UCSD-AML1 (cell line): ENCODE measurements at regions not wholly inside any gene's neighbourhood (a gene's known extent, or its start where the extent isn't known, plus 50 kb on each side); places are given as distances from the start of the nearest gene placed in this dataset.
"Not testable (repeated sequence)": the region's sequence is repeated elsewhere in the genome, so short reads cannot be mapped to it uniquely, and the experiment has no call there.

Experiments used
- DNase-seq: peaks from one replicate; lab custom pipeline; 2025; ENCODE audit not compliant: unreplicated experiment; lab: John Stamatoyannopoulos, UW

GRCh38 chr5:24110004-24110615 lies 534.7 kb downstream of the CDH10 start:
- DNase-seq, result no peak

GRCh38 chr5:24112420-24112819 lies 532.4 kb downstream of the CDH10 start:
- no peak for DNase-seq

DNA sequence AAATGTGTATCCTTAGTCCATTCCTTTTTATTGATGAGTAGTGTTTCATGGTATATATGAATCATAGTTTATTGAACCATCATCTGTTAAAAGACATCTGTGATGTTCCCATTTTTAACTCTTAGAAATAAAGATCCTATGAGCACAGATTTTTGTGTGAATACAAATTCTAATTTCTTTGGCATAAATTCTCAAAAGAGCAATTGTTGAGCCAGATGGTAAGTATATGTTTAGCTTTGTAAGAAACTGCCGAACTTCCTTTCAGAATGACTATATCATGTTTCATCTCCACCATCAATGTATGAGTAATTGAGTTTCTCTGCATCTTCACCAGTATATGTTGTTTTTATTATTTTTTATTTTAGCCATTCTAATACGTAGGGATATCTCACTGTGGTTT lies 526.4 kb downstream of the CDH10 start:
- DNase-seq, result no peak

- no peak for DNase-seq
Measured at GRCh38 chr5:24135536-24135935, 509.2 kb downstream of the CDH10 start.

DNA sequence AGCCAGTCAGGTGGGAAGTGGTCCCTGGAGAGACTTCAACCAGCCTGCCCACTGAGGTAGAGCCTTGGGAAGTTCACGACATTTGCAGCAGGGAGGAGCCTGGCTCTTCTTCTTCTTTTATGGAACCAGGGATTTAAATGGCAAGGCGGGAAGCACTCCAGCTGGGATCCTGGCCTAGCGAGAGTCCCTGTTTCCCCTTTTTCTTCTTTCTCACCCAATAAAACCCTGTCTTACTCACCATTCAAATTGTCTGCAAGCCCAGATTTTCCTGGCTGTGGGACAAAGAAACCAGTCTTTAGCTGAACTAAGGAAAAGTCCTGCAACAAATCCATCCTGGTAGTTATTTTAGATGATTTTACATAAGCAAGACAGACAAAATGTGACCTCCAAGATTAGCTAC lies 503.7 kb downstream of the CDH10 start:
- no peak for DNase-seq

DNA sequence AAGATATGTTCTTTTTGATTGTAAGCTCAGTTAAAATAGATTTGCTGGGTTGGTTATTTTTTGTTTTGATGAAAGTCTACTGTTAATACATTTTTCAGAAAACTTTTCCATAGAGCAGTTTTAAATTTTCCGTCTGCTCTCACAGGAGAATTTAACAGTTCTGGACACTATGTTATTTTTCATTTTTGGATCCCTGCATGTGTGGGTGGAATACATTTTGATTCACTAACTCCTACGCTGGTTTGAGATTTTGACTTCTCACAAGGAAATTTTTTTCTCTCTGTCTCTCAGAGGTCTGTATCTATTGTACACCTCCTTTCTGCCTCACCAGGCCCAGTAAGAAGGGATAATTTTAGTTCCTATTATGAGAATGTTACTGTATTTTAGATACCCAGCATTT lies 502.4 kb downstream of the CDH10 start:
- no peak for DNase-seq

GRCh38 chr5:24145806-24146205 lies 499.0 kb downstream of the CDH10 start:
- DNase-seq, result no peak

- DNase-seq, result no peak
Measured at GRCh38 chr5:24161559-24161958, 483.2 kb downstream of the CDH10 start.

DNA sequence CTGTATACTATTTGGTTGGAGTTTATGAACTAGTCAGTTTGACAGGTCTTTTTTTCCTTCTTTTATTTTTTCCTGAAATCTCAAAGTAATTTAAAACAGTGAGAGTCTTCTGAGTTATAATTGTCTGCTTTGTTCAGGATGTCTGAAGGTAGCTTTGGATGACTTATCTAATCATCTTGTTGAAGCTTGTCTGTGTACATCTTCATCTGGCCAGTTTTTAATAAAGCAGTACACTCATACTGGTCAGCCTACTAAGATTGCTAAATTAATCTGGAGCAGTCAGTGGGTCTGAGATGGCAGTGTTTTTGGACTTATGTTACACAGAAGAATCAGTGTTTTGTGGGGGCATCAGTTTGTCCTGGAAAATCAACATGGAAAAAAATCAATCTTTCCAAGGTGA lies 482.4 kb downstream of the CDH10 start:
- no peak for DNase-seq

DNA sequence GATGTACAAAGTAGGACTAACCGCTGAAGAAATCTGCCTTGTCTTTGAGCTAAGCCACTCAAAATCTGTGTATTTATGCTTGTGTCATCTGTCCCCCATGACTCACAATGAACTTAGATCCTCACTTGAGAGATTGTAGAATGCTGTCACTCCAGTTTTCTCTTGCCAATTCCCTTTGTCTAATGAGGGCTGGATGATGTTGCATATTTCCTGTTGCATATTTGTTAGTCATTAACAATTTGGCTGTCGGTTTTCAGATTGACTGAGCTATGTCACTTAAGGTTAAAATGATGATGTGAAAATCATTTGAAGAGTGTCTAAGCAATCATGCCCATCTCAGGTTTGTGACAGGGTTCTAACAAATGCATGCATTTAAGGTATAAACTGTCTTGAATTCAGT lies 481.7 kb downstream of the CDH10 start:
- no peak for DNase-seq

- no peak for DNase-seq
Measured at GRCh38 chr5:24167806-24168205, 477.0 kb downstream of the CDH10 start.

- no peak for DNase-seq
Measured at GRCh38 chr5:24170026-24170425, 474.8 kb downstream of the CDH10 start.

- DNase-seq, result not testable (repeated sequence)
Measured at GRCh38 chr5:24170930-24171329, 473.8 kb downstream of the CDH10 start.

GRCh38 chr5:24177821-24178220 lies 467.0 kb downstream of the CDH10 start:
- DNase-seq, result no peak

DNA sequence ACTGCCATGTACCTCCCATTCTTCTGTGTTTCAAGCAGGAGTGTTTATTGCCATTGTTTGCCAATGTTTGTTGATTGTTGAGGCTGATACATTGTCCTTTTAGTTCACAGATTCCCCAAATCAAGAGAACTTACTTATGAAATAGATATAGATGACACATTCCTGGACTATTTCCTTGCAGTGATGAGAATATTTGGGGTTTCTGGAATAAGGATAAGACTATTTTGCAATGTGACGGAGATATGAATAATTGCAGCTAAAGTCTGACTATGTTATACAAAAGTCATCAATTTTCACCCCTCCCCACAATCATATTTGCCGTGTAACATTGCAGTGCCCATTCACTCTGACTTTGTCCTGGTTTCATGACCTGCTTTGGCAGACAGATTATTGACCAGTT lies 460.8 kb downstream of the CDH10 start:
- DNase-seq, result no peak

GRCh38 chr5:24188216-24188925 lies 456.4 kb downstream of the CDH10 start:
- no peak for DNase-seq

GRCh38 chr5:24196789-24197188 lies 448.0 kb downstream of the CDH10 start:
- no peak for DNase-seq

GRCh38 chr5:24208686-24209106 lies 436.1 kb downstream of the CDH10 start:
- no peak for DNase-seq

DNA sequence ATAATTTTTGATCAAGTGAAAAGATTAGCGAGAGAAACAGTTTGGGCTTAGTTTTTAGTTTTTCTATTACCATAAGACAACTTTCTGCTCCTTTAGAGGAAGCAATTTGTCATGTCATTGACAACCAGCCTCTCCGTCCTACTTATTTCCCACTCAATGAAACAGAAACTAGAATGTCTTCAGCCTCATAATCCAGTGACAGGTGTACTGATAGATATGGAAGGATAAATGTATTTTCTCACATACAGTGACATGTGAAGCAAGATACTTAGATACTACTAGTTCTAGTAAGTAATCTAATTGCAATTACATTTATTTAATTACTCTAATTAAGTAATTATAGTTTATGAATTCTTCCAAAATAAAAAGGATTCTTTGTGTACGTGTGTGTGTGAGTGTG lies 429.7 kb downstream of the CDH10 start:
- no peak for DNase-seq

DNA sequence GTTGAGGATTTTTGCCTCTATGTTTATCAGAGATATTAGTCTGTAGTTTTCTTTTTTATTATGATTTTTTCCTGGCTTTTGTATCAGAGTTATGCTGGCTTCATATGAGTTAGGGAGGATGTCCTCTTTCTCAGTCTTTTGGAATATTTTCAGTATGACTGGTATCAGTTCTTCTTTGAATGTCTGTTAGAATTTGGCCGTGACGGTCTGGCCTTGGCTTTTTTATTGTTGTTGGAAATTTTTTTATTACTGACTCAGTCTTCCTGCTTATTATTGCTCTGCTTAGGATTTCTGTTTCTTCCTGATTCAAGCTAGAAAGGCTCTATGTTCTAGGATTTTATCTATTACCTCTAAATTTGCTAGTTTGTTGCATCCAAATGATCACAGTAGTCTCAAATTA lies 421.9 kb downstream of the CDH10 start:
- DNase-seq, result no peak

GRCh38 chr5:24225051-24225450 lies 419.7 kb downstream of the CDH10 start:
- DNase-seq, result no peak

DNA sequence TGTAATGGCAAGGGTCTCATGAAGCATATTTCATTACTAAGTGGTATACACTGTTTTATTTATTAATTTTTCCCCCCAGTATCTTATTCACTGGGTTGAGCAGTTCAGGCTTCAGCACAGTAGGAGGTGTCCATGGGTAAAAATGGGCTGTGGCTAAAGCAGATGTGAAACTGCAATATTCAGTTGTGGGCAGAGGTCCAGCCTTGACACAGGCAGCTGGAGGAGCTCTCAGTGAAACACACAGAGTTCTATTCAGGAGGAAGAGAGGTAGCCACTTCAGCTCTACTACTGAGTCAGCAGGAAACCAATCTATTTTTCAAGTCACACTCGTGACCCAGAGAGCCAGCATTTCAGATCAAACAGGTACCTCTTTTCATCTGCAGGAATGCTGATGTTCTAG lies 418.3 kb downstream of the CDH10 start:
- DNase-seq, result no peak

DNA sequence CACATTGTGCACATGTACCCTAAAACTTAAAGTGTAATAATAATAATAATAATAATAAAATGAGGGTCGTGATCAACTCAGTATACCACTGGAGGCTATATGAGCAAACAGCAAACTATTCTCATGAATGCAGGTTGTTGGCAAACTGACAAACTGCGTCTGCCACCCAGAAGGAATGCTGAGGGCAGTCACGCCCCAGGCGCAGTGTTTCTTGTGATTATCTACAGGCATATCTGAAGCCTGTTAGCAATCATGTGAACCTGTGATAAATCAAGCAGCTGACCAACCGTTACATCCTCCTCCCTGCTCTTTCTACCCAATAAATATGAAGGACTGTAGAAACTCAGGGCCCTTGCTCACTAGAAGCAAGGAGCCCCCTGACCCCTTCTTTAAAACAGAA lies 416.9 kb downstream of the CDH10 start:
- DNase-seq, result not testable (repeated sequence)
